Nephron (organoid): ENCODE measurements at regions not wholly inside any gene's neighbourhood (a gene's known extent, or its start where the extent isn't known, plus 50 kb on each side); places are given as distances from the start of the nearest gene placed in this dataset.

Experiments
- H3K27ac Mint-ChIP-seq, 3 experiments: 2 replicates each; pipeline ENCODE4 v1.8.0; 2020; ENCODE audit warnings: mixed read lengths in 3 of 3, mild to moderate bottlenecking in 2 of 3, moderate library complexity in 1 of 3
- H3K27me3 Mint-ChIP-seq: 2 replicates; pipeline ENCODE4 v1.8.0; 2021; ENCODE audit warnings: low read depth, mild to moderate bottlenecking, moderate library complexity, mixed read lengths
- H3K36me3 Mint-ChIP-seq: 2 replicates; pipeline ENCODE4 v1.8.0; 2020; ENCODE audit warnings: low read depth, mixed read lengths
- H3K4me1 Mint-ChIP-seq: 2 replicates; pipeline ENCODE4 v1.8.0; 2020; ENCODE audit warnings: mixed read lengths
- H3K4me3 Mint-ChIP-seq, 3 experiments: 2 replicates each; pipeline ENCODE4 v1.8.0; 2020; ENCODE audit warnings: mild to moderate bottlenecking in 3 of 3, mixed read lengths in 3 of 3, moderate library complexity in 2 of 3
- H3K9me3 Mint-ChIP-seq: 2 replicates; pipeline ENCODE4 v1.8.0; 2020; ENCODE audit warnings: mixed read lengths
- TF ChIP-seq, protein P1 (sequence below), 3 experiments: fragments of 200-600 bp; sonication (generic); IDR thresholded peaks; one replicate each; pipeline ENCODE4 v1.5.0; 2021; ENCODE audit warnings: antibody characterized with exemption in 3 of 3; ENCODE audit not compliant: unreplicated experiment in 3 of 3

DNA sequence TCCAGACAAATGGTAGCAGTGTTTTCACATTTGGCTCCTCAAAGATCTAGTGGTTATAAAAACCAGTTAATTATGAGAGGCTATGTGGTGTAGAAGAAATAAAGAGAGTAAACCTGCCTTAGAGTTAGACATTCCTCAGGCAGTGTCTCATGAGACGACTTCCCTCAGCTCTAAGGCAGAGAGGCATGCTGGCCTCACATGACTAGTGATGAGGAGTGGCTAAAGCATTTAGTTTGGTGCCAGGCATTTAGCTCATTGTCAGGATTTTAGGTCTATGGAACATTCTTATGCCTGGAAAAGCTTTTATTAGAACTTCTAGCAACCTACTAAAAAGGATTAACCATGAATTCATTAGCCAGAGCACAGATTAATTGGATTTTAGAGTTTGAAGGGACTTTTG lies 90.3 kb downstream of the RPRM start:
- TF ChIP-seq, protein P1, sequence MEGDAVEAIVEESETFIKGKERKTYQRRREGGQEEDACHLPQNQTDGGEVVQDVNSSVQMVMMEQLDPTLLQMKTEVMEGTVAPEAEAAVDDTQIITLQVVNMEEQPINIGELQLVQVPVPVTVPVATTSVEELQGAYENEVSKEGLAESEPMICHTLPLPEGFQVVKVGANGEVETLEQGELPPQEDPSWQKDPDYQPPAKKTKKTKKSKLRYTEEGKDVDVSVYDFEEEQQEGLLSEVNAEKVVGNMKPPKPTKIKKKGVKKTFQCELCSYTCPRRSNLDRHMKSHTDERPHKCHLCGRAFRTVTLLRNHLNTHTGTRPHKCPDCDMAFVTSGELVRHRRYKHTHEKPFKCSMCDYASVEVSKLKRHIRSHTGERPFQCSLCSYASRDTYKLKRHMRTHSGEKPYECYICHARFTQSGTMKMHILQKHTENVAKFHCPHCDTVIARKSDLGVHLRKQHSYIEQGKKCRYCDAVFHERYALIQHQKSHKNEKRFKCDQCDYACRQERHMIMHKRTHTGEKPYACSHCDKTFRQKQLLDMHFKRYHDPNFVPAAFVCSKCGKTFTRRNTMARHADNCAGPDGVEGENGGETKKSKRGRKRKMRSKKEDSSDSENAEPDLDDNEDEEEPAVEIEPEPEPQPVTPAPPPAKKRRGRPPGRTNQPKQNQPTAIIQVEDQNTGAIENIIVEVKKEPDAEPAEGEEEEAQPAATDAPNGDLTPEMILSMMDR (IDR thresholded peaks at IDR 0.05; ENCODE audit: unreplicated experiment in 3 of 3) = no peak
- no peaks in the 10 kb centered on the region for H3K27me3 Mint-ChIP-seq
- H3K36me3 Mint-ChIP-seq = no peaks in the 10 kb centered on the region

DNA sequence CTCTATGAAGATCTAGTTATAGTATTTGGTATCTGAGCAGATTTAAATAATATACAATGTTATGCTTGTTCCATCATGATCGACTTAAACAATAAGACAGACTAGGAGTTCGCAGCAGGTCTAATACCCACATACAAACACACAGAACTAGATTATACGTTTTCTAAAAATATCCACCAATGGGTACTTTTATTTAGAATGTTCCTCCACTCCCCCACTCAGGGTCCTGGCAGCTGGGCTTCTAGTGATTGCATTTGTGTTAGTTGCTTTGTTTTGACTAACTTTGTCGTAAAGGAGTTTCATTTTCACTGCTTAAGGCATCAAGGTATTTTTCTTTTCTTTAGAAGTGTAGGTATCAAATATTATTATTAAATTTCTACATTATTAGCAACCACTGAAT lies 91.4 kb downstream of the RPRM start:
- TF ChIP-seq, protein P1 (IDR thresholded peaks at IDR 0.05; ENCODE audit: unreplicated experiment in 3 of 3) = no peak
- Mint-ChIP-seq H3K4me3 (peak overlapping the region in 2 of 3 experiments; percentile 3 to 33), H3K4me1 (peaks cover 43% of the 10 kb centered on the region), H3K27me3 (no peaks in the 10 kb centered on the region), H3K27ac (peak overlapping the region; percentile 26 to 71 (median 34)), H3K36me3 (no peaks in the 10 kb centered on the region), H3K9me3 (no peaks in the 10 kb centered on the region)

More for the DNA sequence above, 90.3 kb downstream of the RPRM start:
- Mint-ChIP-seq H3K4me3 (no peak overlapping the region), H3K27ac (peak overlapping the region in 2 of 3 experiments; percentile 42 to 71), H3K4me1 (peaks cover 43% of the 10 kb centered on the region), H3K9me3 (peaks cover 2% of the 10 kb centered on the region)

DNA sequence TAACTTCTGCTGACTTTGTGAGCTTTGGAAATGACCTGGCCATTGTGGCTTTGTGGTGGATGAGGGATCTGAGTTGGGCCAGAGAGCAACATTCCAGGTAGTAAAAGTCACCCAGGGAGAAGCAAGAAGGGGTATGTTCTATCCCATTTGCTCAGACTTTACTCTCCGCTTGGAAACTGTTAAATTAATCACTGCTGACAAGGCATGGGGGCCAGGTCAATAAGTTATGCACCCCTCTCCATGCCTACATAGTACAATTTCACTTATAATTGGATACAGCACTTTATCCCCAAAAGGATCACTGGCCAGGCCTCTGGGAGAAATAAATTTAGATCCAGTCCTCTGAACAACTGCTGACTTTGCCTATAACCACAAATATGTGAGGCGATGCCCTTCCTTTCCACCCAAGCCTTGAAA lies 92.1 kb downstream of the RPRM start:
- Mint-ChIP-seq H3K4me1 (peaks cover 42% of the 10 kb centered on the region), H3K27ac (peak overlapping the region; percentile 26 to 71 (median 34)), H3K36me3 (no peaks in the 10 kb centered on the region), H3K9me3 (no peaks in the 10 kb centered on the region), H3K4me3 (peak overlapping the region in 1 of 3 experiments; percentile 33), H3K27me3 (no peaks in the 10 kb centered on the region)
- TF ChIP-seq, protein P1 (IDR thresholded peaks at IDR 0.05; ENCODE audit: unreplicated experiment in 3 of 3) = no peak

DNA sequence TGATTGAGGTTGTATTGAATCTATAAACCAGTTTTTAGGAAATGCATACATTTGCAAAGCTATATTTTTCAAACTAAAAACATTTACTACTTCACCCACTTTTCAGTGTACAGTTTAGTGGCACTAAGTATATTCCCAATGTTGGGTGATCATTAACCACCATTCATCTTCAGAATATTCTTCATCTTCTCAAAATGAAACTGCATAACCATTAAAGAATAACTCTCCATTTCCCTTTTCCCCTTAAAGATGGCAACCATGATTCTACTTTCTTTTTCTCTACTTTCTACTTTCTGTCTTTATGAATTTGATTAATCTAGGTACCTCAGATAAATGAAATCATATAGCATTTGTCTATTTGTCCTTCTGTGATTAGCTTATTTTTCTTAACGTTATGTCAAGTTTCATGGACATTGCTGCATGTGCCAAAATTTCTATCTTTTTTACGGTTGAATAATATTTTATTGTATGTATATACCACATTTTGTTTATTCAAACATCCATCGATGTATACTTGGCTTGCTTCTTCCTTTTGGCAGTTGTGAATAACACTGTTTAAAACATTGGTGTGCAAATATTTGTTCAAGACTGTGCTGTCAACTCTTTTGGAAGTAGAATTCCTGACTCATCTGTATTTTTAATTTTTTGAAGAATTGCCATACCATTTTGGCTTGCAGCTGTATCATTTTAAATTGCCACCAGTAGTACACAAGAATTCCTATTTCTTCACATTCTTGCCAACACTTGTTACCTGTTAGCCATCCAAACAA lies 104.9 kb downstream of the RPRM start:
- TF ChIP-seq, protein P1 (IDR thresholded peaks at IDR 0.05; ENCODE audit: unreplicated experiment in 3 of 3) = no peak
- Mint-ChIP-seq H3K27me3 (no peaks in the 10 kb centered on the region), H3K9me3 (no peaks in the 10 kb centered on the region), H3K27ac (no peak overlapping the region), H3K4me1 (no peaks in the 10 kb centered on the region), H3K4me3 (no peak overlapping the region), H3K36me3 (no peaks in the 10 kb centered on the region)

DNA sequence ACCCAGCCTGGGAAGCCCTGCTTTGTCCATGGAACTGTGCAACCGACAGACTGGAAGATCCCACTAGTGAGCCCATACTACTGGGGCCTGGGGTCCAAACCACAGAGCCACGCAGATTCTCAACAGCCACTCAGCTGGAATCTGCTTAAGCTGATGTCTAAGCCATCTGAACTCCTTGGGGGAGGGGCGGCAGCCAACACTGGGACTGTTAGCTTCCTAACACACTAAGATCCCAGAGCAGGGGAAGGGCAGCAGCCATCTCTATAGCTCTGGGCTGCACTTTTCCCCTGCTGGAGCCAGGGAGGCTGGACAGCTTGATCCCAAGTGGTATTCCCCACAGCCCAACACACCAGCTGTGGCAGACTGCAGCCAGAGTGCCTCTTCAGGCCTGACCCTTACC lies 118.3 kb downstream of the RPRM start:
- Mint-ChIP-seq H3K27me3 (no peaks in the 10 kb centered on the region), H3K4me1 (no peaks in the 10 kb centered on the region), H3K27ac (no peak overlapping the region), H3K36me3 (no peaks in the 10 kb centered on the region), H3K4me3 (no peak overlapping the region), H3K9me3 (peaks cover 29% of the 10 kb centered on the region)
- TF ChIP-seq, protein P1 (IDR thresholded peaks at IDR 0.05; ENCODE audit: unreplicated experiment in 3 of 3) = no peak

DNA sequence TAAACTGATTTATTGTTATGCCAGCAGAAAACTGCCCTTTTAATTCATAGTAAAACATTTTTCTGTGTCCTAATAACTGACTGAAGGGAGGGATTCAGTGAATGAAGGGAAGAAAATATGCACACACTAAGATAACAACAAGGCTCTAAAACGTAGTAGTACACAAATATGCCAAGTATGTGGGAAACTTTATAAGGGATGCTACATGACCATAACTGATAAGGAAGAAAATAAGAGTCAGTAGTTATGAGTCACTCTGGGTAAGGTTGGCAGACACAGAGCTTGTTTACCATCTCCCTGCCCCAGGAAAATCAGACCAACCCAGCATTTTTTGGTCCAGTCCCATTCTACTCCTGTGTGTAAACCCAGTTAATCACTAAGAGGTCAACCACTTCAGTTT lies 124.2 kb downstream of the RPRM start:
- Mint-ChIP-seq H3K27ac (no peak overlapping the region), H3K36me3 (peaks cover 3% of the 10 kb centered on the region), H3K9me3 (peaks cover 10% of the 10 kb centered on the region), H3K4me1 (no peaks in the 10 kb centered on the region), H3K27me3 (no peaks in the 10 kb centered on the region), H3K4me3 (no peak overlapping the region)
- TF ChIP-seq, protein P1 (IDR thresholded peaks at IDR 0.05; ENCODE audit: unreplicated experiment in 3 of 3) = no peak
